ENCODE measurements at regions not wholly inside any gene's neighbourhood (a gene's known extent, or its start where the extent isn't known, plus 50 kb on each side); places are given as distances from the start of the nearest gene placed in this dataset.

- no peak for TF ChIP-seq ZNF274 (IDR thresholded peaks at IDR 0.05; ENCODE audit: low read depth, low read length)
- TF ChIP-seq SUZ12 (IDR thresholded peaks at IDR 0.05; ENCODE audit: extremely low read depth, insufficient read depth, insufficient read length) = no peak
Observed at GRCh38 chr12:59080101-59080500, 159.8 kb upstream of the LRIG3 start.

All from NT2/D1 (cell line).